Uterus (tissue), 2 donors: ENCODE measurements at regions not wholly inside any gene's neighbourhood (a gene's known extent, or its start where the extent isn't known, plus 50 kb on each side); places are given as distances from the start of the nearest gene placed in this dataset.

Experiments used
- CTCF ChIP-seq, 4 experiments: fragments of 200-600 bp in 2 of 4; fragments of 450-650 bp in 2 of 4; sonication (generic) in 2 of 4; IDR thresholded peaks; one replicate each; pipeline ENCODE4 v1.5.1; 2016 to 2019; ENCODE audit warnings: antibody characterized with exemption in 4 of 4, mild to moderate bottlenecking in 2 of 4, moderate library complexity in 1 of 4
- POLR2A ChIP-seq, 2 donors: fragments of 450-650 bp; IDR thresholded peaks; one replicate each; pipeline ENCODE4 v1.6.1; 2016; ENCODE audit warnings: antibody characterized with exemption in 2 of 2, mild to moderate bottlenecking in 1 of 2, moderate library complexity in 1 of 2

GRCh38 chr5:8813180-8813579 lies 732.7 kb downstream of the SEMA5A start:
- no peak for TF ChIP-seq CTCF (IDR thresholded peaks at IDR 0.05)
- TF ChIP-seq POLR2A (IDR thresholded peaks at IDR 0.05) = no peak
